EH (cell line): ENCODE measurements at regions not wholly inside any gene's neighbourhood (a gene's known extent, or its start where the extent isn't known, plus 50 kb on each side); places are given as distances from the start of the nearest gene placed in this dataset.

Experiments
- DNase-seq: peaks from one replicate; pipeline ENCODE4 v3.0.0-alpha.2; 2015; ENCODE audit warnings: low read depth

DNA sequence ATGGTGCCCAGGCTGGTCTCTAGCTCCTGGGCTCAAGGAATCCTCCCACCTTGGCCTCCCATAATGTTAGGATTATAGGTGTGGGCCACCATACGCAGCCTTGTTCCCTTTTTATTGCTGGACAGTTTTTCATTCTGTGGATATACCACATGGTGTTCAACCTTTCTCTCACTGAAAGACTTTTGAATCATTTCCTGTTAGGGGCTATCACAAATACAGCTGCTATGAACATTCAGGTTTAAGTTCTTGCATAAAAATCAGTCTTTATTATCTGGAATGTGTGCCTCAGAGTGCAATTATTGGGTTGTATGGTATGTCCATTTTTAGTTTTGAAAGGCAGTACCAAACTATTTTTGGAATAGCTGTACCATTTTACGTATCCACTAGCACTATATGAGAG lies 647.2 kb downstream of the LIG4 start:
- no peak for DNase-seq

DNA sequence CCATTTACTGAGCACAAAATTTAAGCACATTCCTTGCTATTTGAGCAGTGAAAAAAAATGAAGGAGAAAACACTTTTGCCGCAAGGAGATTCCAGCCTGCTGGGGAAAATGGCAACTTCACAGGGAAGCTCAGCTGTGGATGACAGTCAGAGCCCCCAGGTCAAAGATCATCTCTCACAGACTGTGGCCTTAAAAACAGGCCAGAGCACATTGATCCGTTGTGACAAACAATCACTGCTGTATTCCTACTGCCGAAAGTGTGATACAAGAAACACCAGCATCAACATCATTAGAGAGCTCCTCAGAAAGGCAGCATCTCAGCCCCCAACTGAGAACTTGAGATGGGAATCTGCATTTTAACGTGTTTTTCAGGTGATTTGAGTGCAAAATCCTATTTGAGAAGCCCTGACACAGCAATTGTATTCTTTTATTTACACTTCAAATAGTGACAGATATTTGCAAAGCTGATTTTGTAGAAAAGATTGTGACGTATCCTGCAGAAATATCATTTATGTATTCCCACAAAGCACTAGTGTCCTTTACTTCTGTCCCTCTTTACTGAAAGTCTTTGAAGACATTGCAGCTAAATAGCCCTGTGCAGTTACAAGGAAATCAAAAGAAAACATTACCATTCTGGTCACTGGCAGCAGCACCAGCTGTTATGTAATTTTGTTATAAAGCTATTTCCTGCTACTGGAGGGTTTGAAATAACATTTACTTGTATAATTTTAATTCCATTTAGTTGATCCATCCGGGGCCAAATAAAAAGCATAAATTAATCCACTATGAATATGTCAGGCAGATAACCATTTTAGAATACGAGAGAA lies 652.0 kb downstream of the LIG4 start:
- no peak for DNase-seq

DNA sequence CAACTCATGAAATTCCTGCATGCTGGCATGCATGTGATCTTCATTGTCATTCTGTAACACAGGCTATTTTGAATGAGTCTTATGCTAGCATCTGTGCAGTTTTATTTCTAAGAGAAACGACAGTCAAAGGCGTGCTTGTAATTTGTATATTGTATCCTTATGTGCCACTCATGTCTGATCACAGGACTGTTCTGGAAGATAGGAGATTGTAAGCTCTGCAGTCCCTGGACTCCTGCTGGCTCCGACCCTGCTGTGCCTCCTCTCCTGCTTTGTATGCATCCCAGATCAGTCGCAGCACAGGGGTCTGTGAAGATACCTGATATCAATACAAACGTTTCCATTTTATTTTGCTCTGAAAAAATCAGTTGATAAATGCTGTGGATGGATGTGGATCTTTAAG lies 653.1 kb downstream of the LIG4 start:
- no peak for DNase-seq

DNA sequence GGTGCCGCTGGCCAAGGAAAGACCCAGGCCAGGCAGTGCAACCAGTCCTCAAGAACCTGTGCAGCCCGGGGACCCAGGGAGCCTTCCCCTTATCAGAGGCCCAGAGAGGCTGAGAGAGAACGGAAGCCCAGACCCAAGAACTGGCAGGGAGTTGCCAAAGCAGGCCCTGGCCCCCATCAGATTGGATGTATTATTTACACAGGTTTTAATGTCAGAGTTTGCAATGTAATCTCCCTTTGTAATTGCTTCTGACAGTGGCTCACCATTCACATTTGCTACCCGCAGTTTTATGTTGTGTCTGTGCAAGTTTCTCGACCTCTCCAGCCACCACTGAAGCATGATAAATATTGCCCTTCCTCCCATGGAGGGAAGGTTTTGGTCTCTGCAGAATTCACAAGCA lies 660.9 kb downstream of the LIG4 start:
- no peak for DNase-seq

DNA sequence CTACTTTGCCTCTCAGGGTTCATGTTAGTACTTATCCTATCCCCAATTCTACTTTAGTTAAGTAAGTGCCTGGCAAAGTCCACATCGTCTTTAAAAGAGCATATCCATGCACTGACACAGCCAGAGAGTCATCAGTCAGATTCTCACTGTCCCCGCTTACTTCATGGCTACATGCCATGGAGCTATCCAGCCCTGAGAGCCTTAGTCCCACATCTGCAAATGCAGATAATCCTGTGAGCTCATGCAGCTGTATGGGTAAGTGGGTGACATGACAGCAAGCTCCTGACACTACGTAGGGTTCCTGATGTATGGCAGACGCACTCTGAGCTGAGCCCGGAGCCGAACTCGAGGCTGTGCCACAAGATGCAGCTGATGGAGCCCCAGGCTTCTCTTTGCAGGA lies 661.5 kb downstream of the LIG4 start:
- no peak for DNase-seq

DNA sequence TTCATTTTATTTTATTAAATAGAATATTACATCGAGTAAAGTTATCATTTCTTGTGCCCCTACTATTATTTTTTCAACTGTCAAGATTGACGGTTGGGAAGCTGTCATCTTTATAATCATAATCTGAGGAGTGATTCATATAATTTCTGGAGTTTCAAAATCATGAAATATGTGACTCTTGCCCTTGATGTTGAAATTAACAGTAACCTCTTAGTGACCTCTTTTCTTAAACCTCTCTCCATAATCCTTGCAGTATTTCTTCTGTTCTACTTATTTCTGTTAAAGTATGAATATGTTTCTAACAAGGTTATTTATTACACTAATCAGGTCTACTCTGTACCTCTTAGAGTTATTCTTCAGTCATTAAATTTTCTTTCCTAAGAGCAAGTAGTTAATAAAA lies 663.8 kb downstream of the LIG4 start:
- DNase-seq, result no peak

DNA sequence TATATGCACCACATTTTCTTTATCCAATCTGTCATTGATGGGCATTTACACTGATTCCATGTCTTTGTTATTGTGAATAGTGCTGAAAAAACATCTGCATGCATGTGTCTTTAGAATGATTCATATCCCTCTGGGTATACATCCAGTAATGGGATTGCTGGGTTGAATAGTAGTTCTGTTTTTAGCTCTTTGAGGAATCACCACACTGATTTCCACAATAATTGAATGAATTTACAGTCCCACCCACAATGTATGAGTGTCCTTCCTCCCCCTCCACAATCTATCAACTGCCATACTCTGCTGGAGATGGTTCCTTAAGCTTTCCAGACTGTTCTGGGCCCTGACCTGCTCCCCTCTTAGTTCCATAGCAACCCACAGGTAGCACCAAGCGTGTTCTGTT lies 667.0 kb downstream of the LIG4 start:
- DNase-seq, result no peak

DNA sequence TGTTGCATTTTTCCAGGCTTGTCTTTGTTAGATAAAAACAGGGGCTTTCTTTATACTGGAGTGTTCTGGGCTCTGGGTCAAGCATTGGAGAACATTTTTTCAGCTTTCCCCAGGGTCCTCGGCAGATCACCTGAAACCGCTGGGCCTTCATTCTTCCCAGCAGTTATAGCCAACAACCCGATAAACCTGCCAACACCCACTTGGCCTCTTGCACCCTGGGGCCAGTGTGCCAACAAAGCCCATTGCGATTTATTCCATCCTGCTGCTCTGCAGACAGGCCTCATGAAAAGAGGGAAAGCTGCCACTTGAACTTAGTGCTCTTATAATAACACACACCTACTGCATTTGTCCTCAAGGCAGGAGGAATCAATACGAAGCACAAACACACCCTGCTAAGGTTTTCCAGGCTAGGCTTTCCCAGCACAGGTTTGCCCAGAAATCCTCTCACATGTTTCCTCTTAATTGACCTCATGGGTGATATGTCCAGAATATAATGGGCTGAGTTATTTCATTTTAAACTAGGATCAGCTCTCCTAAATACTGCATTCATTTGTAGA lies 669.3 kb downstream of the LIG4 start:
- no peak for DNase-seq

DNA sequence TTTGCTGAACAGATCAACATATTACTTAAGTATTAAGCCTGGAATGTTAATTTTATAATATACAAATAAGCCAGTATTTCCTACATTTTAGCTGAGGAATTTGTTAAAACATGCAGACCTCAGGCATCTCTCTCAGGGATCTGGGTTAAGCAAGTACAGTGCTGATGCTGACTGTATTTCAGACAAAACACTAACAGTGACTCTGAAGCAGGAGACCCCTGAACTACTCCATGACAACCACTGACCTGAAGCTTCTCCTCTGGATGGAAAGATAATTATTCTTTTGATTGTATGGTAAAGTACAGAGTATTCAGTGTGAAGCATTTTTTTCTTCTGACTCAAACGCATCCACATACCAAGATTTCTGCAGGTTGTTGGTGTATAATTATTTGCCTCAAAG lies 680.8 kb downstream of the LIG4 start:
- no peak for DNase-seq

DNA sequence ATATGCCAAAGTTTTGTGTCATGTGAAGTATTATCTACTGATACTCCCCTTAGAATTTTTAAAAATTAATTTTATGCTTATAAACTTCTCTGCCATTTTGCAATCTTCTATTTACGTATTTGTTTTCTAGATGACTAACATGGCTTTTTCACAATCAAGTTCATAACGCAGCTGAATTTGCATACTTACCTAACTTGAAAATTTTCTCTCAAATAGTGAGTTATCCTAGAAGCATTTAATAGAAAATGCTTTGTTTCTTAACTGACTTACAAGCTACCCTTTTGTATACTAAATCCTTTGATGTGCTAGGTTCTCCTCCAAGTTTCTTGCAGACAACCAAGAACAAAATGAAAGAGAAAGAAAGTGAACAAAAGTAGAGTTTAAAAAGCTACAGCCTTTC lies 683.5 kb downstream of the LIG4 start:
- no peak for DNase-seq

DNA sequence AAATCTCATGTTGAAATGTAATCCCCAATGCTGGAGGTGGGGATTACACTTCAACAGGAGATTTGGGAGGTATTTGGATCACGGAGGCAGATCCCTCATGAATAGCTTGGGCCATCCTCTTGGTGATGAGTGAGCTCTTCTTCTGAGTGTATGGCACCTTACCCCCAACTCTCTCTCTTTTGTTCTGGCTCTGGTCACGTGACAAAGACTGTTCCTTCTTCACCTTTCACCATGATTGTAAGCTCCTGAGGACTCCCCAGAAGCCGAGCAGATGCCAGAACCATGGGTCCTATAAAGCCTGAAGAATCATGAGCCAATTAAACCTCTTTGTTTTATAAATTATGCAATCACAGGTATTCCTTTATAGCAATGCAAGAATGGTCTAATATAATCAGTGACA lies 684.2 kb downstream of the LIG4 start:
- no peak for DNase-seq

DNA sequence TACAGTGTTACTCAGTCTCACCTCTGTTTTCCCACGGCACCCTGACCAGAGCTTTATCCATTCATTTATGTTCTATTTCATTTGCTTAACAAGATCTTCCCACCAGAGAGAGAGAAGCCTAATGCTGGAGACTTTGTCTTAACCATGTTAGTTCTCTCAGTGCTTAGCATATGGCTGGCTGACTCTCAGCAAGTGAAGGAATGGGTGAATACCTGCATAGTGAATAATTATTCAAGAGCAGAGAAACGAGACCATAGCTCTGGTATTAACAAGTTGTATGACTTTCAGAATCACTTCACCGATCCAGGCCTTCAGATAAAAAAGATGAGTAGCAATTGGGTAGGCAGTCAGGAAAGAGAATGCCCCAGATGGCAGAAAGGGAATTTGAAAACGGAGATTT lies 686.3 kb downstream of the LIG4 start:
- no peak for DNase-seq

DNA sequence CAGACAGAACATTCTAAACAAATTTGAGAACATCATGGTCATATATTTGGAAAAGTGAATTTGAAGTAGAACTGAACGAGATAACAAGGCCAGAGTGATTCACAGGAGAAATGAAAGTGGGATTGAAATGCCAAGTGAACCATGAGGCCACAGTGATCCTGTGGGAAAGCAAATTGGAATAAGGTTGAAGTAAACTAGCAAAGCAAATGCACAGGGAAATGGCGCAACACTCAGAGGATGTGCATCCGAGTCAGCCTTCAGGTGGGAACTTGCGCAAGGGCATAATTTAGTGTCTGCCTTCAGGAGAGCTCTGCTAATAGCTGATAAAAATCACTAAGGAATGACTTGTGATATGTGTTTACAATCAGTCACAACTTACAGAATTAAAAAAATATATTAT lies 696.6 kb downstream of the LIG4 start:
- DNase-seq, result no peak

DNA sequence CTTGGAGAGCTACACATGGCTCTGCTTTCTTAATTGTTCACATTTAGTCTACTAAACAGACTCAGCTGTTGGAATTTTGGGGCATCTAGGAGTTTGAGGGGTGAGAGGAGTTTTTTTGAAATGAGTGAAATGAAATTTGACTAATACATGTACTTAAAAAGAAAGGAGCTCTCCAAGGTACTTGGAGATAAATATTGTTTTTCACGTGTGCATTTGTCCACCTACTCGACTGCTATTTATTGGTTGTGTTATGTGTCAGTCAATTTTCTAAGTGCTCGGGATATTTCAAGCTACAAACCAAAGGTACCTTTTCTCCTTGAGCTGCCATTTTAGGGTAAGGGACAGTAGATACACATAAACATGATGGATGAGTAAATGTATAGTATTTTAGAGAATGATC lies 697.0 kb downstream of the LIG4 start:
- no peak for DNase-seq

DNA sequence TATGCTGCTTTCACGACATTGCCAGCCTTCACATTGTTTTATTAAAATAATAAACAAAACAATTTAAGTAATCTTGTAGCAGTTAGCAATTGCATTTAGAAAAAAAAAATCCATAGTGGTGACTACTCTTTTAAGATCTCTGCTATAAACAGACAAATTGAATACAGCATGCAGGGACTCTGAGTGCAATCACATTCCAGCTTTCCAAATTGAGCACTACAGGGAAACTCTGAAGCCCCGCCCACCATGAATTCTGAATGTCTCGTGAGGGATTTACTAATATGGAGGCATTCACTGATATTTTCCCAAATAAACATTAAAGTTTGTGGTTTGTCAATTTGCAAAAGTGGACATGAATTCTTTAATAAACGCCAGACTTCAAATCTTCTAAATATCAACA lies 698.8 kb downstream of the LIG4 start:
- no peak for DNase-seq

DNA sequence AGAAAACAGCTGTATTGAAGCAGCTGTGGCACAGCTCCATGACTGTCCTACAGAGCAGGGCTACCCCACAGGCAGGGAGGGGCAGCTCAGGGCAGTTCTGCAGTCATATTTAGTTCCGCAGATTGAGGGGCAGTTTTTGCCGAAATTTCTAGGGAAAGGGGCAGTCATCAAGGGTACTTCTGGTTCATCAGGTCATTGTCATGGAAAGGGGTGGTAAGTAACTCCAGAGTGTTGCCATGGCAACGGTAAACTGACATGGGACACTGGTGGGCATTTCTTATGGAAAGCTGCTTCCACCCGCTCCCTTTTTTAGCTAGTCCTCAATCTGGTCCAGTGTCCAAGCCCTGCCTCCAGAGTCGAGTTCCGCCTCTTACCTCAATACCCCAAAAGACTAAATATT lies 702.8 kb downstream of the LIG4 start:
- DNase-seq, result no peak

DNA sequence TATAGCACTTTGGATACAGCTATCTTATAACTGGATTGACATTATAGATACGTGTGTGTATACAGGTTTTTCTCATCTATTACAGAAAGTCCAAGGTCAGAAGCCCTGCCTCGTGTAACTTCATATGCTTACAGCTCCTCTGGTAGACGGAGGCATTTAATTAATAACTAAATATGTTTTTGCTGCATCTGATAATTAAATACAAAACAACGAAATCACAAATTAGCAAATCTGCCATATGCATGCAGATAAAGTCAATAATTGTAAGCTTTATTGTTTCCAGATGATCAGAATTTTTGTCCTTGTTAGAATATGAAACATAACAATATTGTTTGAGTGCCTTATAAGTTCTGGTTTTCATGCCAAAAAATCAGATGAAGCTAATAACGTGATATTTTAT lies 717.7 kb downstream of the LIG4 start:
- DNase-seq, result no peak

DNA sequence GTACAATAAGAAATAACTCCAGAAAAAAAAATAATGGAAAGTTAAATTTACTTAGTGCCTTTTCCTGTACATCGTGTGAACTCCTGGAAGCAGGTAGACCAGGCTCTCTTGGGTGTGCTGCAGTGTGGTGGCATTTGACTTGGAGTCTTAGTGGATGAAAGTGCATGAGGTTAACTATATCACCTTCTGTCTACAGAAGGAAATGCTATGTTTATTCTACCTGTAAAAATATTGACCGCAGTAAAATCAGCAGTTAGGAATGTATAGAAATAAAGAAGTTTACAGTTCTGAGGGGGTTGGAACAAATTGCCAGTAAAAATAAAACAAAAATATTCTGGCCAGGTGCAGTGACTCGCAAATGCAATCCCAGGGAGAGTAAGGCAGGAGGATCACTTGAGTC lies 722.1 kb downstream of the LIG4 start:
- DNase-seq, result no peak

DNA sequence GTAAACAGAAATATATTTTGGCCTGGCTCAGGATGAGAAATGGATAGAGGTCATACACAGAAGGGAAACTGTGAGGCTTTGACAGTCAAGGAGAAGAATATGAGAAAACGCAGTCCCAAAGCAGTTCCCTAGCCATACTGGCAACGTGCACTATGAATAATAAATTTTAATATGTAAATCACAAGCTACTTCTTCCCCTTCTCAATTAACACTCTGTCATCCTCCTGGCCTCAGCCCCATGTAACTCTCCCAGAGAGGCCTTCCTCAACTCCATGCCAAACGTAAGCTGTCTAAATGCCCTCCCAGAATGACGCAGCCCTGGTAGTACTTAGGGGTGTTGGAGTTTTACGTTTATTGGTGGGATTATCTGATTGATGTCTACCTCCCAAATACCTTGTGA lies 732.6 kb downstream of the LIG4 start:
- DNase-seq, result no peak

DNA sequence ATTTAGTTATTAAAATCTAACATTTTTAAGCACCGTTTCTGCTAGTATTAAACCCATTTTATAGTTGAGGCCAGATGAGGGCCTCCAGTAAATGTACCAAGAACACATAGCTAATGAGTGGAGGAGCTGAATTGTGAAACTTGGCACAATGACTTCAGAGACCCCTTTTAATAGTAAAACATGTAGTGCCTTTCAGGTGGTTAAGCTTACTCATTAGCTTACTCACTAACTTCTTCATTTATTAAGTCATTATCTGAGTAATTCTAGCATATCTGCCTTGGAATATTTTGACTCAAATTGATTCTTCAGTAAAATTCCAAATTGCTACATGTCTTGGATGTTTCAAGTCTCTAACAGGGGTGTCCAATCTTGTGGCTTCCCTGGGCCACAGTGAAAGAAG lies 735.2 kb downstream of the LIG4 start:
- no peak for DNase-seq

DNA sequence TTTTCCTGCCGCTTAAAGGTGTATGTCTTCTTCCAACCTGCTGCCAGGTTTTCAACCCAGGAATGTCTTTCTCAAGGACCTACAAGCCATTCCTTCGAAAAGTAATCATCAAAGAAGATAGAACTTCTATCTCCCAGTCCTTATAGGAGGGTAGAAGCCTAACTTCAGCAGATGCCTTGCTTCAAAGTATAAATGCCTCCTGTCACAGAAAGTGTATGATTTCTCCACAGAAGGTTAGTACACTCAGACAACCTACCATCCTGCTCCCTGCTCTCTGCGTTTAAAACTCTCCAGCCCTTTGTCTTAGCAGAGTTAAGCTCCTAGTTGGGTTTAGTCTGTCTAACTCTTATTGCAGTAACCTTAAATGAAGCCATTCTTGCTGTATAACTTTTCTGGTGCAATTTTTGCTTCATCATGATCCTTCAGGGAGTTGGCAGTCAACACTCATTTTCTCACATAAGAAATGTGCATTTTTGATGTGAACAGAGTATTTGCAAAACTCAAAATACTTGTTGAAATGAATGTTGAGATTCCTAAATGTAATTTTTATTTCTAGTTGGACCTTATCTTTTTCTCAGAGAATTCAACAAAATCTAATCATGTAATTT lies 737.5 kb downstream of the LIG4 start:
- no peak for DNase-seq

DNA sequence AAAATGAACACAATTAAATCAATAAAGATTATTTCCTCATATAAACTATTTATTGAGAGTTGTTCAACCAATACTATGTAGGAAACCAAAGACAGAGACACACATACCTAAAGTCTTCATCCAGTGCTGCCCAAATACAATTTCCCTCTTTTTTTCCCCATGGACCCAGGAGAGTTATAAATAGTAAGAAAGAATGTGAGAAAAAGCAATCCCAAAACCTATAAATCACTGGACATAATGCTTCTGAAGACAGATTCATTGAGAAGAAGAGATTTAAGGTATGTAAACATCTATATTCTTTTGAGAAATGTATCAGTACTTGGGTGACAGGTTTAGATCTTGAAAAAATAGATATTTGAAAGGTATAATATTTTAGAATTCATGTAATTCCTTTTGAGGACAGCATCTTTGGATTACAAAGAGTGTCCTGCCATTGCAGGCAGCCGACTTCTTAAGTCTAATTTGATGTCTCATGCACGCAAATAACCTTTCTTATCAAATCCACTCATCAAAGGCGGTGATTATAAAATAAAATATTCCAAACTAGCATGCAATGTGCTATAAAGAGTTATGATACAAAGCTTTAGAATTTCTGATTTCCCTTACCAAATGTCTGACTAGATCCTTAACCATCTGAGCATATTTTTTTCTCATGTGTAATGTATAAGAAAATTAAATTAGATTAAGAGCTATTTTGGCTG lies 739.4 kb downstream of the LIG4 start:
- no peak for DNase-seq

DNA sequence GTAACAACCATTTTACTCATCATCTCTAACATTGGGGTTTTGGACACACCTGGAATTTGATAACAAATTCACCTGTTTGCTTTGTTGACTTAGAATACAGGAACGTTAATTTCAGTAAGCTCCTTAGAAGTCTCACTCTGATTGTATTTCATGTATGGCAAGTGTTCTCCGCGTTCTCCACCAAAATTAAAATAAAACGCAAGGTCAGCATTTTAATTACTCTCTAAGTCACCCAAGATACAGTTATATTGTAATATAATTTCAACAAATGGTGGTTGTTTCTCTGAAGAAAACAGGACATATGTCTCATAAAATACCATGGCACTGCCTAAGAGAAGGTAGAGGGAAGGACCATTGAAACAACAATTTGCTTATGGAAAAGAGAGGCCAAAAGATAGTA lies 742.1 kb downstream of the LIG4 start:
- no peak for DNase-seq
